HepG2 (cell line): ENCODE measurements at regions not wholly inside any gene's neighbourhood (a gene's known extent, or its start where the extent isn't known, plus 50 kb on each side); places are given as distances from the start of the nearest gene placed in this dataset.

ENCODE experiments used
- ATAC-seq: fragments of 200-7000 bp; cut with Tn5 transposase; 3 replicates; pipeline ENCODE4 v1.9.1; 2020; ENCODE audit warnings: mild to moderate bottlenecking, moderate library complexity
- BruUV-seq: library from RNA; stranded (reverse); fragments of 400-500 nt; replicated peaks from 2 replicates; lab custom pipeline; 2021; lab: Mats Ljungman, UMichigan
- CTCF ChIA-PET: fragments of 300-600 bp; formaldehyde crosslinking; extraction: SDS; loops from one replicate; lab custom pipeline; 2021; ENCODE audit warnings: low total read pairs, inconsistent platforms, low intra/inter-chr PET ratio; lab: Yijun Ruan, JAX
- POLR2A ChIA-PET: fragments of 350-600 bp; sonication (Branson Sonifier 250); formaldehyde crosslinking; loops from one replicate; lab custom pipeline; 2020; ENCODE audit warnings: antibody characterized with exemption, inconsistent platforms; lab: Yijun Ruan, JAX
- DNase-seq: peaks from one replicate; pipeline ENCODE4 v3.0.0-alpha.2; 2015; ENCODE audit warnings: low spot score
- FAIRE-seq: peaks from 3 replicates; lab custom pipeline; 2011; peaks lifted over from hg19 to GRCh38; lab: Jason Lieb, UNC
- H2AFZ ChIP-seq: one replicate; pipeline ENCODE4 v1.6.1; 2011; ENCODE audit warnings: low read length, inconsistent platforms
- H3K27ac ChIP-seq: fragments of 300-600 bp; 3 replicates; pipeline ENCODE4 v1.8.0; 2011; ENCODE audit warnings: mixed run types, mild to moderate bottlenecking, mixed read lengths, low read length, inconsistent platforms; ENCODE audit not compliant: insufficient read depth; ENCODE audit errors: extremely low read length
- H3K27me3 ChIP-seq, 2 experiments: fragments of 200-600 bp in 1 of 2; 2 replicates in 1 of 2; 3 replicates in 1 of 2; pipeline versions ENCODE4 v1.6.0 to v1.8.0; 2011; ENCODE audit warnings: low read length in 2 of 2, mild to moderate bottlenecking in 2 of 2, moderate library complexity in 2 of 2, inconsistent platforms in 1 of 2; ENCODE audit not compliant: insufficient read depth in 2 of 2, control insufficient read depth in 1 of 2
- H3K36me3 ChIP-seq, 2 experiments: fragments of 200-600 bp in 1 of 2; replicated peaks in 1 of 2; 2 replicates in 1 of 2; 3 replicates in 1 of 2; pipeline versions ENCODE4 v1.5.1 to v1.8.0; 2011; ENCODE audit warnings: low read length in 2 of 2, inconsistent platforms in 1 of 2; ENCODE audit not compliant: insufficient read depth in 2 of 2, control insufficient read depth in 1 of 2
- H3K4me1 ChIP-seq: 2 replicates; pipeline ENCODE4 v1.5.1; 2012; ENCODE audit warnings: low read length, inconsistent platforms; ENCODE audit not compliant: insufficient read depth
- H3K4me2 ChIP-seq: 2 replicates; pipeline ENCODE4 v1.6.0; 2011; ENCODE audit warnings: low read depth, low read length, inconsistent platforms
- H3K4me3 ChIP-seq, 3 experiments: fragments of 200-600 bp in 1 of 3; sonication (generic), shearing (Covaris generic) in 1 of 3; replicated peaks in 1 of 3; 2 replicates each; pipeline ENCODE4 v1.5.1; 2011 to 2016; ENCODE audit warnings: low read length in 3 of 3, inconsistent platforms in 2 of 3, low read depth in 2 of 3, mild to moderate bottlenecking in 2 of 3, control low read depth in 1 of 3, mixed read lengths in 1 of 3; ENCODE audit not compliant: insufficient read depth in 1 of 3
- H3K79me2 ChIP-seq: one replicate; pipeline ENCODE4 v1.6.1; 2011; ENCODE audit warnings: low read length, inconsistent platforms; ENCODE audit not compliant: insufficient read depth
- H3K9ac ChIP-seq: 2 replicates; pipeline ENCODE4 v1.6.0; 2011; ENCODE audit warnings: mild to moderate bottlenecking, low read depth, low read length, inconsistent platforms; ENCODE audit not compliant: insufficient read depth
- H3K9me3 ChIP-seq: 2 replicates; pipeline ENCODE4 v1.5.1; 2012; ENCODE audit warnings: mild to moderate bottlenecking, low read length
- H4K20me1 ChIP-seq: 2 replicates; pipeline ENCODE4 v1.6.0; 2011; ENCODE audit warnings: inconsistent platforms, mild to moderate bottlenecking, low read length, moderate library complexity; ENCODE audit not compliant: insufficient read depth
- CCDC6 ChIP-seq: sonication (generic); formaldehyde crosslinking; IDR thresholded peaks from 2 replicates; pipeline ENCODE4 v1.8.1; 2022; ENCODE audit warnings: mild to moderate bottlenecking, missing genetic modification reagents, moderate library complexity
- IKZF4 ChIP-seq: sonication (generic); formaldehyde crosslinking; IDR thresholded peaks from 2 replicates; pipeline ENCODE4 v1.5.1; 2020; ENCODE audit warnings: borderline replicate concordance, mild to moderate bottlenecking, low read depth, missing genetic modification reagents; ENCODE audit errors: not compliant biosample characterization
- KDM2A ChIP-seq: sonication (generic); formaldehyde crosslinking; IDR thresholded peaks from 2 replicates; pipeline ENCODE4 v1.4.0; 2020; ENCODE audit warnings: low read depth, missing genetic modification reagents, borderline replicate concordance
- MTA3 ChIP-seq: sonication (generic); formaldehyde crosslinking; IDR thresholded peaks from 2 replicates; pipeline ENCODE4 v1.4.0; 2020; ENCODE audit warnings: missing genetic modification reagents
- NCOR1 ChIP-seq: fragments of 200-600 bp; sonication (generic); IDR thresholded peaks from 2 replicates; pipeline ENCODE4 v1.7.0; 2017; ENCODE audit warnings: antibody characterized with exemption, low read length, borderline replicate concordance
- NR2C2 ChIP-seq: sonication (generic); formaldehyde crosslinking; IDR thresholded peaks from 2 replicates; pipeline ENCODE4 v1.4.0; 2020; ENCODE audit warnings: missing genetic modification reagents, mild to moderate bottlenecking, moderate library complexity, borderline replicate concordance
- SMAD9 ChIP-seq: sonication (generic); formaldehyde crosslinking; IDR thresholded peaks from 2 replicates; pipeline ENCODE4 v1.5.1; 2020; ENCODE audit warnings: mild to moderate bottlenecking, missing genetic modification reagents
- SOX5 ChIP-seq: IDR thresholded peaks from 2 replicates; pipeline ENCODE4 v1.6.1; 2016; ENCODE audit warnings: borderline replicate concordance
- SP5 ChIP-seq: IDR thresholded peaks from 2 replicates; pipeline ENCODE4 v1.6.1; 2016; ENCODE audit warnings: low read depth, borderline replicate concordance
- TEAD3 ChIP-seq: optimal IDR thresholded peaks from 2 replicates; pipeline ENCODE3; 2016; ENCODE audit warnings: borderline replicate concordance
- ZFAT ChIP-seq: sonication (generic); formaldehyde crosslinking; conservative IDR thresholded peaks from 2 replicates; pipeline ENCODE4 v1.8.1; 2023; ENCODE audit warnings: missing genetic modification reagents, inconsistent platforms
- ZKSCAN1 ChIP-seq: fragments of 150-350 bp; IDR thresholded peaks from 2 replicates; pipeline ENCODE4 v1.6.1; 2014; ENCODE audit warnings: low read length
- ZNF205 ChIP-seq: IDR thresholded peaks from 2 replicates; pipeline ENCODE4 v1.6.1; 2018; ENCODE audit warnings: missing biosample characterization, missing genetic modification reagents
- ZNF331 ChIP-seq: sonication (generic); formaldehyde crosslinking; IDR thresholded peaks from 2 replicates; pipeline ENCODE4 v1.4.0; 2020; ENCODE audit warnings: missing genetic modification reagents
- ZNF816 ChIP-seq: sonication (generic); formaldehyde crosslinking; IDR thresholded peaks from 2 replicates; pipeline ENCODE4 v1.8.0; 2022; ENCODE audit warnings: missing genetic modification reagents, mild to moderate bottlenecking, borderline replicate concordance
- WGBS: methylation state at CpG from one replicate; pipeline ENCODE4 v1.1.6; 2017; ENCODE audit warnings: low lambda C conversion rate; 5-methylcytosine and 5-hydroxymethylcytosine counted together
- in situ Hi-C: cut with HindIII; loops from 2 replicates; pipeline ENCODE4 v1.10.0; 2017; ENCODE audit warnings: low pct_unique_long_range_greater_than_20kb; ENCODE audit not compliant: extremely low pct_ligation_motif_present
- intact Hi-C: fragments of 100-400 bp; cut with micrococcal nuclease; formaldehyde crosslinking; loops from one replicate; pipeline ENCODE4 v1.10.0; 2022; ENCODE audit not compliant: unreplicated experiment
- TF ChIP-seq, protein P1 (sequence below): sonication (generic); formaldehyde crosslinking; IDR thresholded peaks from 2 replicates; pipeline ENCODE4 v1.5.1; 2020; ENCODE audit warnings: mild to moderate bottlenecking, missing genetic modification reagents, moderate library complexity
- TF ChIP-seq, protein P2 (sequence below): sonication (generic); formaldehyde crosslinking; IDR thresholded peaks from 2 replicates; pipeline ENCODE4 v1.8.1; 2023; ENCODE audit warnings: mild to moderate bottlenecking, missing genetic modification reagents, borderline replicate concordance

- no TSS peak for BruUV-seq
- FAIRE-seq, result no peak
- Histone ChIP-seq H2AFZ (no peak overlapping the region), H4K20me1 (no peaks in the 10 kb centered on the region), H3K9me3 (no peaks in the 10 kb centered on the region), H3K79me2 (no peaks in the 10 kb centered on the region), H3K4me1 (no peaks in the 10 kb centered on the region), H3K36me3 (no peaks in the 10 kb centered on the region), H3K4me2 (no peak overlapping the region), H3K27ac (no peak overlapping the region), H3K9ac (no peak overlapping the region), H3K27me3 (no peaks in the 10 kb centered on the region), H3K4me3 (no peak overlapping the region)
- DNase-seq, result no peak
- in situ Hi-C loops (no loop called here), intact Hi-C loops (no loop called here)
- POLR2A ChIA-PET, result no interaction called here
- CTCF ChIA-PET, result no interaction called here
- TF ChIP-seq MTA3 (CRISPR knock-in tag) (no peak), TEAD3 (CRISPR knock-in tag) (no peak), SMAD9 (CRISPR knock-in tag) (no peak), CCDC6 (no peak), NR2C2 (CRISPR knock-in tag) (no peak), KDM2A (CRISPR knock-in tag) (no peak), SOX5 (no peak), NCOR1 (no peak), ZKSCAN1 (no peak), SP5 (CRISPR knock-in tag) (no peak), ZFAT (no peak), ZNF331 (no peak), ZNF205 (no peak), ZNF816 (CRISPR knock-in tag) (no peak), IKZF4 (CRISPR knock-in tag) (no peak)
- TF ChIP-seq, protein P1, sequence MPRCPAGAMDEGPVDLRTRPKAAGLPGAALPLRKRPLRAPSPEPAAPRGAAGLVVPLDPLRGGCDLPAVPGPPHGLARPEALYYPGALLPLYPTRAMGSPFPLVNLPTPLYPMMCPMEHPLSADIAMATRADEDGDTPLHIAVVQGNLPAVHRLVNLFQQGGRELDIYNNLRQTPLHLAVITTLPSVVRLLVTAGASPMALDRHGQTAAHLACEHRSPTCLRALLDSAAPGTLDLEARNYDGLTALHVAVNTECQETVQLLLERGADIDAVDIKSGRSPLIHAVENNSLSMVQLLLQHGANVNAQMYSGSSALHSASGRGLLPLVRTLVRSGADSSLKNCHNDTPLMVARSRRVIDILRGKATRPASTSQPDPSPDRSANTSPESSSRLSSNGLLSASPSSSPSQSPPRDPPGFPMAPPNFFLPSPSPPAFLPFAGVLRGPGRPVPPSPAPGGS (CRISPR knock-in tag), result no peak
- TF ChIP-seq, protein P2, sequence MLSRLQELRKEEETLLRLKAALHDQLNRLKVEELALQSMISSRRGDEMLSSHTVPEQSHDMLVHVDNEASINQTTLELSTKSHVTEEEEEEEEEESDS (CRISPR knock-in tag), result no peak
- WGBS, result 72% methylated on average over 19 of the region's 41 CpGs
- no peak for ATAC-seq
Measured at GRCh38 chr13:89883893-89884448, 1463.5 kb upstream of the MIR17HG start.
